Hepatocyte (in vitro differentiated cells): ENCODE measurements at regions not wholly inside any gene's neighbourhood (a gene's known extent, or its start where the extent isn't known, plus 50 kb on each side); places are given as distances from the start of the nearest gene placed in this dataset.

Experiments
- DNase-seq: peaks from one replicate; pipeline ENCODE4 v3.0.0-alpha.2; 2016; ENCODE audit warnings: low spot score
- H2AFZ ChIP-seq: fragments of 200-600 bp; sonication (generic); 2 replicates; pipeline ENCODE4 v1.6.0; 2016; ENCODE audit warnings: antibody characterized with exemption, mild to moderate bottlenecking
- H3K27ac ChIP-seq: fragments of 200-600 bp; sonication (generic); 2 replicates; pipeline ENCODE4 v1.5.1; 2016; ENCODE audit warnings: mild to moderate bottlenecking
- H3K27me3 ChIP-seq: fragments of 200-600 bp; sonication (generic); 2 replicates; pipeline ENCODE4 v1.6.1; 2016
- H3K36me3 ChIP-seq: fragments of 200-600 bp; sonication (generic); replicated peaks from 2 replicates; pipeline ENCODE4 v1.5.1; 2016; ENCODE audit warnings: low read depth; ENCODE audit not compliant: insufficient read depth
- H3K4me1 ChIP-seq: fragments of 200-600 bp; sonication (generic); 2 replicates; pipeline ENCODE4 v1.5.1; 2016; ENCODE audit warnings: mild to moderate bottlenecking, moderate library complexity; ENCODE audit not compliant: insufficient read depth
- H3K4me2 ChIP-seq: fragments of 200-600 bp; sonication (generic); 2 replicates; pipeline ENCODE4 v1.6.0; 2016
- H3K4me3 ChIP-seq: fragments of 200-600 bp; sonication (generic); 2 replicates; pipeline ENCODE4 v1.5.1; 2016; ENCODE audit warnings: mild to moderate bottlenecking
- H3K79me2 ChIP-seq: fragments of 200-600 bp; sonication (generic); 2 replicates; pipeline ENCODE4 v1.6.0; 2017; ENCODE audit warnings: mild to moderate bottlenecking
- H3K9me2 ChIP-seq: fragments of 200-600 bp; sonication (generic); replicated peaks from 2 replicates; pipeline ENCODE4 v1.6.0; 2017; ENCODE audit warnings: mild to moderate bottlenecking; ENCODE audit not compliant: insufficient read depth
- H3K9me3 ChIP-seq: fragments of 200-600 bp; sonication (generic); 2 replicates; pipeline ENCODE4 v1.5.1; 2016; ENCODE audit warnings: low read depth, mild to moderate bottlenecking
- H4K20me1 ChIP-seq: fragments of 200-600 bp; sonication (generic); 2 replicates; pipeline ENCODE4 v1.6.0; 2016; ENCODE audit warnings: mild to moderate bottlenecking; ENCODE audit not compliant: insufficient read depth, poor library complexity, severe bottlenecking
- CTCF ChIP-seq: fragments of 200-600 bp; sonication (generic); IDR thresholded peaks from 2 replicates; pipeline ENCODE4 v1.5.1; 2016; ENCODE audit warnings: antibody characterized with exemption, mild to moderate bottlenecking; ENCODE audit not compliant: poor library complexity
- EZH2 ChIP-seq: fragments of 200-600 bp; sonication (generic); IDR thresholded peaks from 2 replicates; pipeline ENCODE4 v1.6.1; 2016; ENCODE audit warnings: antibody characterized with exemption, mild to moderate bottlenecking, borderline replicate concordance
- EZH2phosphoT487 ChIP-seq: fragments of 200-600 bp; sonication (generic); IDR thresholded peaks from one replicate; pipeline ENCODE4 v1.6.1; 2018; ENCODE audit warnings: antibody characterized with exemption, mild to moderate bottlenecking, low read depth, moderate library complexity; ENCODE audit not compliant: unreplicated experiment, severe bottlenecking
- WGBS: methylation state at CpG from one replicate; pipeline ENCODE4 v1.1.6; 2016; ENCODE audit warnings: low lambda C conversion rate; ENCODE audit errors: missing lambda C conversion rate; 5-methylcytosine and 5-hydroxymethylcytosine counted together

DNA sequence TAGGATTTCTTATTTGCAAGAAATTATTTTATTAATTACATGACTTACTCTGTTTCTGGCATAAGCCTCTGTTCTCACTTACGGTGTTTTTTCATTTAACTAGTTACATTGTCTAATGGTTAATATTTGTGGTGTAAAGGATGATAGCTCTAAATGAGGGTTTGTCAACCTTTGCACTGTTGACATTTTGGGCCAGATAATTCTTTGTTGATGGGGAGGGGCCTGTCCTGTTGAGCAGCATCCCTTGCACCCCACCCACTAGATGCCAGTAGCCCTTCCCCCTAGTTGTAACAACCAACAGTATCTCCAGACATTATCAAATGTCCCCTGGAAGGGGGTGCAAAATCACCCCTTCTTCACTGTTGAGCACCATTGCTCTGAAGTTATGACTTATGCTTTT, 83.6 kb upstream of the SLC44A3 start:
- H3K27ac ChIP-seq, result peak overlapping the region; percentile 57
- H3K9me2 ChIP-seq, result no peaks in the 10 kb centered on the region
- peaks cover 25% of the 10 kb centered on the region for H3K4me1 ChIP-seq
- TF ChIP-seq EZH2phosphoT487 (no peak), CTCF (no peak), EZH2 (no peak)
- no peaks in the 10 kb centered on the region for H4K20me1 ChIP-seq
- no peak overlapping the region for H2AFZ ChIP-seq
- H3K4me3 ChIP-seq, result no peak overlapping the region
- peaks cover 3% of the 10 kb centered on the region for H3K79me2 ChIP-seq
- no peaks in the 10 kb centered on the region for H3K27me3 ChIP-seq
- DNase-seq, result no peak
- H3K36me3 ChIP-seq, result no peaks in the 10 kb centered on the region
- WGBS, result 73% methylated on average over 1 of the region's 1 CpG
- H3K4me2 ChIP-seq, result peak overlapping the region; percentile 11
- H3K9me3 ChIP-seq, result no peaks in the 10 kb centered on the region

- no peak overlapping the region for H3K4me3 ChIP-seq
- H3K9me2 ChIP-seq, result no peaks in the 10 kb centered on the region
- no peak for DNase-seq
- H3K27me3 ChIP-seq, result no peaks in the 10 kb centered on the region
- TF ChIP-seq EZH2phosphoT487, result no peak
- no peak for TF ChIP-seq CTCF
- TF ChIP-seq EZH2, result no peak
- peaks cover 25% of the 10 kb centered on the region for H3K4me1 ChIP-seq
- H4K20me1 ChIP-seq, result no peaks in the 10 kb centered on the region
- H3K36me3 ChIP-seq, result no peaks in the 10 kb centered on the region
- no peaks in the 10 kb centered on the region for H3K9me3 ChIP-seq
- H3K79me2 ChIP-seq, result peaks cover 3% of the 10 kb centered on the region
- peak overlapping the region; percentile 11 for H3K4me2 ChIP-seq
- WGBS, result 87% methylated on average over 2 of the region's 2 CpGs
- peak overlapping the region; percentile 87 for H3K27ac ChIP-seq
- no peak overlapping the region for H2AFZ ChIP-seq
Observed at GRCh38 chr1:94736073-94736472, 84.1 kb upstream of the SLC44A3 start.

GRCh38 chr1:94734963-94735901, 84.9 kb upstream of the SLC44A3 start:
- no peaks in the 10 kb centered on the region for H4K20me1 ChIP-seq
- 50% methylated on average over 20 of the region's 20 CpGs for WGBS
- H2AFZ ChIP-seq, result peak overlapping the region; percentile 49
- no peaks in the 10 kb centered on the region for H3K27me3 ChIP-seq
- H3K9me3 ChIP-seq, result no peaks in the 10 kb centered on the region
- peak overlapping the region; percentile 49 for H3K4me2 ChIP-seq
- no peak for TF ChIP-seq EZH2
- no peak for TF ChIP-seq CTCF
- H3K4me3 ChIP-seq, result no peak overlapping the region
- no peaks in the 10 kb centered on the region for H3K36me3 ChIP-seq
- peaks cover 25% of the 10 kb centered on the region for H3K4me1 ChIP-seq
- H3K27ac ChIP-seq, result peak overlapping the region; percentile 87
- peak; percentile 44 for DNase-seq
- H3K9me2 ChIP-seq, result no peaks in the 10 kb centered on the region
- peaks cover 3% of the 10 kb centered on the region for H3K79me2 ChIP-seq
